MM.1S (cell line): ENCODE measurements at regions not wholly inside any gene's neighbourhood (a gene's known extent, or its start where the extent isn't known, plus 50 kb on each side); places are given as distances from the start of the nearest gene placed in this dataset.

Experiments
- DNase-seq: peaks from one replicate; pipeline ENCODE4 v3.0.0-alpha.2; 2015
- H2AFZ ChIP-seq: fragments of 300-600 bp; sonication (generic); 2 replicates; pipeline ENCODE4 v1.6.0; 2016; ENCODE audit warnings: antibody characterized with exemption, low read length
- H3F3A ChIP-seq: fragments of 300-600 bp; sonication (generic); 2 replicates; pipeline ENCODE4 v1.6.1; 2016; ENCODE audit warnings: mild to moderate bottlenecking, antibody characterized with exemption, low read length, moderate library complexity, mixed read lengths; ENCODE audit not compliant: insufficient read depth
- H3K27ac ChIP-seq: fragments of 300-600 bp; sonication (generic); 2 replicates; pipeline ENCODE4 v1.5.1; 2016; ENCODE audit warnings: mild to moderate bottlenecking, low read length
- H3K27me3 ChIP-seq: fragments of 300-600 bp; sonication (generic); replicated peaks from 2 replicates; pipeline ENCODE4 v1.6.0; 2016; ENCODE audit warnings: low read length; ENCODE audit not compliant: insufficient read depth
- H3K36me3 ChIP-seq: fragments of 300-600 bp; sonication (generic); replicated peaks from 2 replicates; pipeline ENCODE4 v1.6.1; 2016; ENCODE audit warnings: mild to moderate bottlenecking, low read length, mixed read lengths; ENCODE audit not compliant: insufficient read depth
- H3K4me1 ChIP-seq: fragments of 300-600 bp; sonication (generic); 2 replicates; pipeline ENCODE4 v1.6.1; 2016; ENCODE audit warnings: low read length, mixed read lengths
- H3K4me2 ChIP-seq: fragments of 300-600 bp; sonication (generic); 2 replicates; pipeline ENCODE4 v1.6.0; 2016; ENCODE audit warnings: low read depth, low read length
- H3K4me3 ChIP-seq: fragments of 300-600 bp; sonication (generic); 2 replicates; pipeline ENCODE4 v1.5.1; 2016; ENCODE audit warnings: low read length, mixed read lengths
- H3K79me2 ChIP-seq: fragments of 300-600 bp; sonication (generic); 2 replicates; pipeline ENCODE4 v1.6.1; 2016; ENCODE audit warnings: mixed run types, low read length, mixed read lengths
- H3K9ac ChIP-seq: fragments of 300-600 bp; sonication (generic); 2 replicates; pipeline ENCODE4 v1.6.1; 2016; ENCODE audit warnings: low read length, mixed read lengths
- H3K9me2 ChIP-seq: fragments of 300-600 bp; sonication (generic); replicated peaks from 2 replicates; pipeline ENCODE4 v1.6.1; 2016; ENCODE audit warnings: mild to moderate bottlenecking, low read length, mixed read lengths; ENCODE audit not compliant: insufficient read depth
- H3K9me3 ChIP-seq: fragments of 300-600 bp; sonication (generic); replicated peaks from 2 replicates; pipeline ENCODE4 v1.6.1; 2016; ENCODE audit warnings: mild to moderate bottlenecking, low read length, mixed read lengths; ENCODE audit not compliant: insufficient read depth
- H4K20me1 ChIP-seq: fragments of 300-600 bp; sonication (generic); 2 replicates; pipeline ENCODE4 v1.6.1; 2016; ENCODE audit warnings: mild to moderate bottlenecking, low read length, moderate library complexity, mixed read lengths; ENCODE audit not compliant: insufficient read depth
- CTCF ChIP-seq: fragments of 300-600 bp; sonication (generic); IDR thresholded peaks from 2 replicates; pipeline ENCODE4 v1.5.1; 2016; ENCODE audit warnings: antibody characterized with exemption, low read length, mixed read lengths
- EZH2 ChIP-seq: fragments of 300-600 bp; sonication (generic); optimal IDR thresholded peaks from 2 replicates; pipeline ENCODE3; 2017; ENCODE audit warnings: low read depth, mild to moderate bottlenecking, antibody characterized with exemption, low read length, mixed read lengths
- EZH2phosphoT487 ChIP-seq: fragments of 300-600 bp; sonication (generic); IDR thresholded peaks from 2 replicates; pipeline ENCODE4 v1.6.1; 2018; ENCODE audit warnings: antibody characterized with exemption, low read length

- DNase-seq: no peak
- no peaks in the 10 kb centered on the region for H3K9me2 ChIP-seq
- no peaks in the 10 kb centered on the region for H3K9me3 ChIP-seq
- H2AFZ ChIP-seq: no peak overlapping the region
- no peaks in the 10 kb centered on the region for H3K4me1 ChIP-seq
- no peaks in the 10 kb centered on the region for H3F3A ChIP-seq
- TF ChIP-seq EZH2: no peak
- no peaks in the 10 kb centered on the region for H3K36me3 ChIP-seq
- H4K20me1 ChIP-seq: no peaks in the 10 kb centered on the region
- H3K4me2 ChIP-seq: no peak overlapping the region
- no peak overlapping the region for H3K4me3 ChIP-seq
- H3K9ac ChIP-seq: no peak overlapping the region
- no peaks in the 10 kb centered on the region for H3K27me3 ChIP-seq
- no peak overlapping the region for H3K27ac ChIP-seq
- no peaks in the 10 kb centered on the region for H3K79me2 ChIP-seq
Observed at GRCh38 chr6:62612471-62612870, 326.4 kb upstream of the KHDRBS2 start.

GRCh38 chr6:62570372-62570771, 284.3 kb upstream of the KHDRBS2 start:
- DNase-seq: no peak
- no peaks in the 10 kb centered on the region for H3K27me3 ChIP-seq
- H3K9ac ChIP-seq: no peak overlapping the region
- H3K4me3 ChIP-seq: no peak overlapping the region
- H3K4me1 ChIP-seq: no peaks in the 10 kb centered on the region
- no peaks in the 10 kb centered on the region for H3K36me3 ChIP-seq
- no peak overlapping the region for H3K27ac ChIP-seq
- H3F3A ChIP-seq: no peaks in the 10 kb centered on the region
- H4K20me1 ChIP-seq: no peaks in the 10 kb centered on the region
- TF ChIP-seq CTCF: no peak
- no peak for TF ChIP-seq EZH2
- no peak for TF ChIP-seq EZH2phosphoT487
- no peaks in the 10 kb centered on the region for H3K79me2 ChIP-seq
- H3K9me2 ChIP-seq: no peaks in the 10 kb centered on the region
- H2AFZ ChIP-seq: no peak overlapping the region
- no peaks in the 10 kb centered on the region for H3K9me3 ChIP-seq
- no peak overlapping the region for H3K4me2 ChIP-seq

- Histone ChIP-seq H3K27ac (peak overlapping the region; percentile 45; the same call in 1 of the 2 replicates), H3F3A (no peaks in the 10 kb centered on the region), H4K20me1 (no peaks in the 10 kb centered on the region), H3K9me2 (no peaks in the 10 kb centered on the region), H3K9me3 (no peaks in the 10 kb centered on the region), H2AFZ (no peak overlapping the region), H3K4me1 (peaks cover 14% of the 10 kb centered on the region), H3K9ac (no peak overlapping the region), H3K36me3 (no peaks in the 10 kb centered on the region), H3K79me2 (no peaks in the 10 kb centered on the region), H3K27me3 (no peaks in the 10 kb centered on the region), H3K4me2 (no peak overlapping the region), H3K4me3 (no peak overlapping the region)
- TF ChIP-seq CTCF: no peak
- no peak for TF ChIP-seq EZH2
- no peak for TF ChIP-seq EZH2phosphoT487
- peak; percentile 80 for DNase-seq
Observed at GRCh38 chr6:62541502-62541901, 255.5 kb upstream of the KHDRBS2 start.

GRCh38 chr6:62530985-62531384, 245.0 kb upstream of the KHDRBS2 start:
- no peak overlapping the region for H2AFZ ChIP-seq
- no peak overlapping the region for H3K9ac ChIP-seq
- no peak overlapping the region for H3K4me3 ChIP-seq
- no peaks in the 10 kb centered on the region for H3K9me2 ChIP-seq
- H3K79me2 ChIP-seq: no peaks in the 10 kb centered on the region
- no peak for DNase-seq
- H3K4me2 ChIP-seq: no peak overlapping the region
- H4K20me1 ChIP-seq: no peaks in the 10 kb centered on the region
- no peaks in the 10 kb centered on the region for H3K27me3 ChIP-seq
- no peaks in the 10 kb centered on the region for H3K36me3 ChIP-seq
- no peak overlapping the region for H3K27ac ChIP-seq
- no peaks in the 10 kb centered on the region for H3F3A ChIP-seq
- no peaks in the 10 kb centered on the region for H3K9me3 ChIP-seq
- TF ChIP-seq CTCF (no peak), EZH2 (no peak), EZH2phosphoT487 (no peak)
- no peaks in the 10 kb centered on the region for H3K4me1 ChIP-seq
